IPS-18a (cell line): ENCODE measurements at regions not wholly inside any gene's neighbourhood (a gene's known extent, or its start where the extent isn't known, plus 50 kb on each side); places are given as distances from the start of the nearest gene placed in this dataset.
"Not testable (repeated sequence)": the region's sequence is repeated elsewhere in the genome, so short reads cannot be mapped to it uniquely, and the experiment has no call there.

Experiments used
- H3K27ac ChIP-seq: one replicate; pipeline ENCODE4 v1.5.1; 2013; ENCODE audit warnings: low read length
- H3K27me3 ChIP-seq: one replicate; pipeline ENCODE4 v1.6.1; 2013; ENCODE audit warnings: mild to moderate bottlenecking, low read length; ENCODE audit not compliant: control insufficient read depth, insufficient read depth
- H3K36me3 ChIP-seq: one replicate; pipeline ENCODE4 v1.6.1; 2013; ENCODE audit warnings: low read depth, low read length; ENCODE audit not compliant: control insufficient read depth
- H3K4me1 ChIP-seq: one replicate; pipeline ENCODE4 v1.6.1; 2013; ENCODE audit warnings: low read depth, low read length; ENCODE audit not compliant: control insufficient read depth
- H3K4me3 ChIP-seq: one replicate; pipeline ENCODE4 v1.5.1; 2013; ENCODE audit warnings: low read length
- H3K9ac ChIP-seq: one replicate; pipeline ENCODE4 v1.6.1; 2013; ENCODE audit warnings: mild to moderate bottlenecking, low read length, moderate library complexity
- H3K9me3 ChIP-seq: one replicate; pipeline ENCODE4 v1.6.1; 2013; ENCODE audit warnings: low read depth, low read length; ENCODE audit not compliant: control insufficient read depth

GRCh38 chr9:38180656-38181055 is 111.6 kb upstream of the SHB start:
- H3K27ac ChIP-seq = no peak overlapping the region
- no peaks in the 10 kb centered on the region for H3K4me1 ChIP-seq
- H3K36me3 ChIP-seq = no peaks in the 10 kb centered on the region
- H3K27me3 ChIP-seq = no peaks in the 10 kb centered on the region
- no peaks in the 10 kb centered on the region for H3K9me3 ChIP-seq
- no peak overlapping the region for H3K4me3 ChIP-seq
- no peak overlapping the region for H3K9ac ChIP-seq

DNA sequence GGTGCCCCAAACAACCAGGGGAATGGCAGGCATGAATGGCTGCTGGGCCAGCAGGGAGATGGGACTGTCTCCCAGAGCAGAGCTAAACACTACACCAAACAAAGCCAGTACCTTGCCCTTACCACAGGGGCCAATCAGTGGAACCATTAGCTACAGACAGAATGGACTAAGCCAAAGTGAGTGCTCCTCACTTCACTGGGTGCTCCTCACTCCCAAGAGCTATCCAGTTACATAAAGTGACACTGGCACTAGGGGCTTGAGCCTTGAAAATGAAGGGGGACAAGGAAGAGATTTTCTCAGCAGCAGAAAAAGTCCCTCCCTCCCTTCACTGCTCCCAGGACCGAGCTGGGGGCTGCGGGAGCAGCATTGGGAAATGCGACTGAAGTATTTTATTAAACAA is 110.9 kb upstream of the SHB start:
- Histone ChIP-seq H3K4me1 (no peaks in the 10 kb centered on the region), H3K9ac (no peak overlapping the region), H3K27me3 (no peaks in the 10 kb centered on the region), H3K9me3 (no peaks in the 10 kb centered on the region), H3K27ac (no peak overlapping the region), H3K36me3 (no peaks in the 10 kb centered on the region), H3K4me3 (no peak overlapping the region)

GRCh38 chr9:38178237-38178636 is 109.2 kb upstream of the SHB start:
- Histone ChIP-seq H3K27me3 (no peaks in the 10 kb centered on the region), H3K4me3 (no peak overlapping the region), H3K36me3 (no peaks in the 10 kb centered on the region), H3K4me1 (no peaks in the 10 kb centered on the region), H3K27ac (no peak overlapping the region), H3K9me3 (no peaks in the 10 kb centered on the region), H3K9ac (no peak overlapping the region)

DNA sequence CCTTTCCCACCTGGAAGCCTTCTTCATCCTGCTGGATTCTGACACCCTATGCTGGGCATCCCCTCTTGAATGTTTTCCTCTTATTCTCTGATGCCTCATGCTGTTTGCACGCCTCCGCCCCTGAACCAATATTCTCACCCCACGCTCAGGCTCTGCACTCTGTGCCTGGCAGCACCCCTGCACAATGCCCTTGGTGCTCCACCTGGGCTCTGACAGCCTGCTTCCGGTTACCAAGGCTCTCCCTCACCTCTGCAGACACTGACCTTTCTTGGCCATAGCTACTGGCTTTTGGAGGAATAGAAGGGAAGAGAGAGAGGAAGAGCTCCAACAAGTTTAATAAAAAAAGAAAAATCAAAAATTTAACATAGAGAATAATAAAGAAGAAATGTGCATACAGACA is 108.7 kb upstream of the SHB start:
- H3K36me3 ChIP-seq = no peaks in the 10 kb centered on the region
- peaks cover 5% of the 10 kb centered on the region for H3K4me1 ChIP-seq
- H3K9ac ChIP-seq = no peak overlapping the region
- no peak overlapping the region for H3K4me3 ChIP-seq
- H3K27me3 ChIP-seq = no peaks in the 10 kb centered on the region
- H3K9me3 ChIP-seq = no peaks in the 10 kb centered on the region
- H3K27ac ChIP-seq = no peak overlapping the region

DNA sequence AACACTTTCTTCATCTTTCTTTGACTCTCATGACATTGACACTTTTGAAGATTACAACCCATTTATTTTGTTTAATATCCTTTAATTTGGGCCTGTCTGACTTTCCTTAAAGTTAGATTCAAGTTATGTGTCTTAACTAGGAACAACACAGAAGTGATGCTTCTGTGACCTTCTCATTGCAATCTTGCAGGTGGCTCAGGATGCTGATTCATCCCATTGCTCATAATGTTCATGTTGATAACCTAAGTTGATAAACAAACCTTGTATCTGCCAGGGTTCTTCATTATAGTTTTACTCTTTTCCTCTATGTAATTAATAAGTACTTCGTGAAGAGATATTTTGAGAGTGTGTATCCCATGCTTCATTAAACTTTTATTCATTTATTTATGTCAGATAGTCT is 107.2 kb upstream of the SHB start:
- Histone ChIP-seq H3K27ac (no peak overlapping the region), H3K27me3 (no peaks in the 10 kb centered on the region), H3K36me3 (no peaks in the 10 kb centered on the region), H3K4me3 (no peak overlapping the region), H3K9ac (no peak overlapping the region), H3K9me3 (no peaks in the 10 kb centered on the region), H3K4me1 (peaks cover 11% of the 10 kb centered on the region)

DNA sequence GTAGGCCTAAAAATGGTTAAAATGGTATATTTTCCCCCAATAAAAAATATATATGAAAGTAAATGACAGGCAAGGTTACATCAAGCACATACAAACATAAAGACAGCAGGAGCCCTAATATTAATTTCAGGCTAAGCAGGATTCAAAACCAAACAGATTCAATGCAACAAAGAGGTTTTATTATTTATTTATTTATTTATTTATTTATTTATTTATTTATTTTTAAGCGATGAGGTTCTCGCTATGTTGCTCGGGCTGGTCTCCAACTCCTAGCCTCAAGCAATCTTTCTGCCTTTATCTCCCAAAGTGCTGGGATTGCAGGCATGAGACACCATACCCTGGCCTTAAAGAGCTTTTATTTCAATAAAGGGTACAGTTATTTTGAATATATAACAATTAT is 106.4 kb upstream of the SHB start:
- Histone ChIP-seq H3K27me3 (no peaks in the 10 kb centered on the region), H3K36me3 (no peaks in the 10 kb centered on the region), H3K9ac (no peak overlapping the region), H3K9me3 (no peaks in the 10 kb centered on the region), H3K27ac (no peak overlapping the region), H3K4me1 (peaks cover 11% of the 10 kb centered on the region), H3K4me3 (no peak overlapping the region)

DNA sequence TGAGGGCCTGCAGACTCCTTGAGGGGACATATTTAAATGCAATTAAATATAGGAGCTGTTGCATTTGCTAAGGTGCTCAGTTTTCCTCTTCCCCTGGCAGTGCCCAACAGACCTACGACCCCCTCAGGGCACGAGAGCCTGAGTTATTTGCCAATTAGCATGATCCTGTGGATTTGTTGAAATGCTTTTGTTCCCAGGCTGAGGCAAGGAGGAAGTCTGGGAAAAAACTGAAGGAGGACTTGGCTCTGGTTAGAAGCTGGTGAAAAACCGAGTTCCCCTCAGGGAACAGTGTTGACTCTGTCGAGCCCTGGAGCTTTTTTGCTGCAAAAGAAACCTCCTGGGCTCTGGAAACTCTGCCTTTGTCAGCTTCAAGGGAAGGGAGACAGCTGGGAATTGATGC is 103.6 kb upstream of the SHB start:
- Histone ChIP-seq H3K4me1 (peaks cover 11% of the 10 kb centered on the region), H3K9ac (no peak overlapping the region), H3K9me3 (no peaks in the 10 kb centered on the region), H3K4me3 (no peak overlapping the region), H3K27ac (no peak overlapping the region), H3K36me3 (no peaks in the 10 kb centered on the region), H3K27me3 (no peaks in the 10 kb centered on the region)

- H3K4me3 ChIP-seq = no peak overlapping the region
- no peak overlapping the region for H3K27ac ChIP-seq
- H3K9me3 ChIP-seq = no peaks in the 10 kb centered on the region
- no peaks in the 10 kb centered on the region for H3K36me3 ChIP-seq
- H3K27me3 ChIP-seq = no peaks in the 10 kb centered on the region
- H3K9ac ChIP-seq = no peak overlapping the region
- peaks cover 11% of the 10 kb centered on the region for H3K4me1 ChIP-seq
Observed at GRCh38 chr9:38171926-38172325, 102.9 kb upstream of the SHB start.

GRCh38 chr9:38171538-38171884 is 102.5 kb upstream of the SHB start:
- no peak overlapping the region for H3K9ac ChIP-seq
- H3K27ac ChIP-seq = no peak overlapping the region
- H3K4me3 ChIP-seq = no peak overlapping the region

GRCh38 chr9:38170763-38171537 is 101.9 kb upstream of the SHB start:
- H3K27me3 ChIP-seq, H3K4me3 ChIP-seq, H3K9ac ChIP-seq, H3K27ac ChIP-seq, H3K9me3 ChIP-seq, H3K36me3 ChIP-seq: not testable (repeated sequence)
- H3K4me1 ChIP-seq = peaks cover 11% of the 10 kb centered on the region

More at GRCh38 chr9:38171538-38171884, 102.5 kb upstream of the SHB start:
- Histone ChIP-seq H3K9me3 (no peaks in the 10 kb centered on the region), H3K27me3 (no peaks in the 10 kb centered on the region), H3K4me1 (peaks cover 11% of the 10 kb centered on the region), H3K36me3 (no peaks in the 10 kb centered on the region)

GRCh38 chr9:38170155-38170554 is 101.1 kb upstream of the SHB start:
- H3K4me3 ChIP-seq, H3K27me3 ChIP-seq, H3K27ac ChIP-seq, H3K36me3 ChIP-seq, H3K9ac ChIP-seq, H3K9me3 ChIP-seq: not testable (repeated sequence)
- H3K4me1 ChIP-seq = peaks cover 11% of the 10 kb centered on the region

DNA sequence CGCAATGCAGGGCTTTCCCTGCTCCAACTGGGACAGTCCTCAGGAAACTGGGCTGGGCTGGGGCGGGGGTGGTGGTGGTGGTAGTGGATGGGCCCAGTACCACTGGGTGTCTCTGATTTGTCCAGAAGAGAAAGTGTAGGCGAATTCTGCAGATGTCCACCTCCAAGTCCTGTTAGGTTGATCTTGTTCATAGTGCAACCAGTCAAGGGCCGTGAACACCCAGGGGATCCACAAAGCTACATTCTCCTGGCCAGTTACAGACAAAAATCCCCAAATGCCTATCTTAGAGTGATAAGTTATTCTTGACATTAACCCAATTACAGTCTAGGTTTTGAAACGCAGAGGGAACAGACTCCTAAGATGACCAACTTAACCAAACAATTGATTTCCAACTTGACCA is 97.5 kb upstream of the SHB start:
- Histone ChIP-seq H3K4me3 (no peak overlapping the region), H3K9me3 (no peaks in the 10 kb centered on the region), H3K4me1 (no peaks in the 10 kb centered on the region), H3K27ac (no peak overlapping the region), H3K27me3 (no peaks in the 10 kb centered on the region), H3K9ac (no peak overlapping the region), H3K36me3 (no peaks in the 10 kb centered on the region)
